GM19395 (cell line): ENCODE measurements at regions not wholly inside any gene's neighbourhood (a gene's known extent, or its start where the extent isn't known, plus 50 kb on each side); places are given as distances from the start of the nearest gene placed in this dataset.
"Not testable (repeated sequence)": the region's sequence is repeated elsewhere in the genome, so short reads cannot be mapped to it uniquely, and the experiment has no call there.

ENCODE experiments used
- ATAC-seq: cut with Tn5 transposase; IDR thresholded peaks from one replicate; pipeline ENCODE4 v1.9.1; 2021; ENCODE audit warnings: mild to moderate bottlenecking, moderate library complexity; ENCODE audit not compliant: unreplicated experiment

GRCh38 chr7:66535414-66536329 is 93.0 kb upstream of the KCTD7 start:
- no peak for ATAC-seq

- ATAC-seq, result no peak
These were observed 91.3 kb upstream of the KCTD7 start for GRCh38 chr7:66537380-66537779.

GRCh38 chr7:66537876-66538275 is 90.8 kb upstream of the KCTD7 start:
- no peak for ATAC-seq

- no peak for ATAC-seq
These were observed 89.4 kb upstream of the KCTD7 start for GRCh38 chr7:66539264-66539623.

- no peak for ATAC-seq
These were observed 88.7 kb upstream of the KCTD7 start for GRCh38 chr7:66539902-66540375.

- ATAC-seq, result no peak
These were observed 86.6 kb upstream of the KCTD7 start for GRCh38 chr7:66542049-66542448.

GRCh38 chr7:66542528-66543269 is 86.0 kb upstream of the KCTD7 start:
- ATAC-seq, result no peak

GRCh38 chr7:66549466-66549865 is 79.2 kb upstream of the KCTD7 start:
- ATAC-seq, result no peak

- ATAC-seq, result no peak
These were observed 75.7 kb upstream of the KCTD7 start for GRCh38 chr7:66553001-66553400.

- not testable (repeated sequence) for ATAC-seq
These were observed 75.0 kb upstream of the KCTD7 start for GRCh38 chr7:66553675-66554074.

GRCh38 chr7:66554291-66554690 is 74.4 kb upstream of the KCTD7 start:
- not testable (repeated sequence) for ATAC-seq

- not testable (repeated sequence) for ATAC-seq
These were observed 73.7 kb upstream of the KCTD7 start for GRCh38 chr7:66554842-66555430.

- ATAC-seq, result no peak
These were observed 72.5 kb upstream of the KCTD7 start for GRCh38 chr7:66556177-66556548.

- no peak for ATAC-seq
These were observed 72.0 kb upstream of the KCTD7 start for GRCh38 chr7:66556549-66557213.

- ATAC-seq, result no peak
These were observed 71.2 kb upstream of the KCTD7 start for GRCh38 chr7:66557214-66558200.

GRCh38 chr7:66558201-66558641 is 70.5 kb upstream of the KCTD7 start:
- ATAC-seq, result no peak

GRCh38 chr7:66558660-66559465 is 69.8 kb upstream of the KCTD7 start:
- no peak for ATAC-seq

- ATAC-seq, result no peak
These were observed 64.6 kb upstream of the KCTD7 start for GRCh38 chr7:66564045-66564444.

- ATAC-seq, result not testable (repeated sequence)
These were observed 58.5 kb upstream of the KCTD7 start for GRCh38 chr7:66570179-66570578.
